HCT116 (cell line): ENCODE measurements at regions not wholly inside any gene's neighbourhood (a gene's known extent, or its start where the extent isn't known, plus 50 kb on each side); places are given as distances from the start of the nearest gene placed in this dataset.

Experiments
- CTCF ChIP-seq, 3 experiments: fragments of 200-600 bp in 1 of 3; sonication (generic) in 1 of 3; IDR thresholded peaks in 2 of 3; conservative IDR thresholded peaks in 1 of 3; 2 replicates each; pipeline ENCODE4 v1.5.1; 2012 to 2017; ENCODE audit warnings: low read depth in 2 of 3, low read length in 2 of 3, antibody characterized with exemption in 1 of 3, borderline replicate concordance in 1 of 3, control low read depth in 1 of 3, mild to moderate bottlenecking in 1 of 3, mixed read lengths in 1 of 3, mixed run types in 1 of 3, moderate library complexity in 1 of 3; ENCODE audit not compliant: insufficient read depth in 1 of 3
- EGR1 ChIP-seq: IDR thresholded peaks from 2 replicates; pipeline ENCODE4 v1.6.1; 2012; ENCODE audit warnings: low read depth
- EZH2phosphoT487 ChIP-seq: fragments of 200-600 bp; IDR thresholded peaks from 2 replicates; pipeline ENCODE4 v1.6.1; 2018; ENCODE audit warnings: antibody characterized with exemption, borderline replicate concordance
- JUND ChIP-seq: IDR thresholded peaks from 2 replicates; pipeline ENCODE4 v1.6.1; 2012
- POLR2A ChIP-seq: IDR thresholded peaks from 2 replicates; pipeline ENCODE4 v1.7.0; 2011; ENCODE audit warnings: borderline replicate concordance; ENCODE audit not compliant: insufficient read depth, insufficient read length; ENCODE audit errors: extremely low read depth
- POLR2AphosphoS5 ChIP-seq: IDR thresholded peaks from 2 replicates; pipeline ENCODE4 v1.6.1; 2011; ENCODE audit warnings: mild to moderate bottlenecking, low read depth, low read length, moderate library complexity
- RAD21 ChIP-seq: IDR thresholded peaks from 2 replicates; pipeline ENCODE4 v1.6.1; 2012; ENCODE audit warnings: low read depth, mild to moderate bottlenecking
- SP1 ChIP-seq: IDR thresholded peaks from 2 replicates; pipeline ENCODE4 v1.6.1; 2012; ENCODE audit warnings: low read depth
- SRF ChIP-seq: IDR thresholded peaks from 2 replicates; pipeline ENCODE4 v1.6.1; 2012; ENCODE audit warnings: low read depth
- ZBTB33 ChIP-seq: IDR thresholded peaks from 2 replicates; pipeline ENCODE4 v1.6.1; 2011; ENCODE audit warnings: mild to moderate bottlenecking, low read length, moderate library complexity; ENCODE audit not compliant: insufficient replicate concordance; ENCODE audit errors: extremely low read depth
- ZNF274 ChIP-seq: fragments of 200-500 bp; sonication (Bioruptor generic); IDR thresholded peaks from 2 replicates; pipeline ENCODE4 v1.6.1; 2014; ENCODE audit warnings: mild to moderate bottlenecking, low read depth, low read length, inconsistent platforms

DNA sequence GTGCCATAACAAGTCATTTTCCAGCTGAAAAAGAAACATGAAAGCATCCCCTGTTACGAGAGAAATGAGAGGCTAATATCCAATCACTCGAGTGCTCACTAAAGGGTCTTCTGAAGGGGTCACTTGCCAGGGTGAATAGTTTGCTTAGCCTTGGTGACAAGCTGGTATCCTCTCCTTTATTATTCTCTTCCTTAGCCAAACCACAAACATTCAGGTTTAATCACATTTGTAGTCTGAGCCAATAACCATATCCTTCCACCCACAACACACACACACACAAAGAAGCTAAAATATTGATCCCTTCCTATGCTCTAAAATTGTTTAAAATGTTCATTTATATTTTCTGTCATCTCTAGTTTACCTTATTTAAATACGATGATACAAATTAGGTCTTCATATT is 240.5 kb upstream of the TMCO5A start:
- TF ChIP-seq POLR2A: no peak
- TF ChIP-seq ZBTB33: no peak
- TF ChIP-seq CTCF (IDR thresholded peaks at IDR 0.05 in 2 of 3, conservative IDR thresholded peaks at IDR 0.05 in 1 of 3; ENCODE audit: borderline replicate concordance in 1 of 3, insufficient read depth in 1 of 3, low read depth in 2 of 3, low read length in 2 of 3): no peak
- no peak for TF ChIP-seq RAD21
- TF ChIP-seq POLR2AphosphoS5: no peak
- TF ChIP-seq EZH2phosphoT487: no peak
- no peak for TF ChIP-seq ZNF274
- no peak for TF ChIP-seq SP1
- TF ChIP-seq JUND: no peak
- TF ChIP-seq EGR1: no peak
- TF ChIP-seq SRF: no peak
